HuH-7.5 (cell line): ENCODE measurements at regions not wholly inside any gene's neighbourhood (a gene's known extent, or its start where the extent isn't known, plus 50 kb on each side); places are given as distances from the start of the nearest gene placed in this dataset.
"Not testable (repeated sequence)": the region's sequence is repeated elsewhere in the genome, so short reads cannot be mapped to it uniquely, and the experiment has no call there.

Source experiments
- DNase-seq: peaks from one replicate; pipeline ENCODE4 v3.0.0; 2011; ENCODE audit warnings: low spot score

DNA sequence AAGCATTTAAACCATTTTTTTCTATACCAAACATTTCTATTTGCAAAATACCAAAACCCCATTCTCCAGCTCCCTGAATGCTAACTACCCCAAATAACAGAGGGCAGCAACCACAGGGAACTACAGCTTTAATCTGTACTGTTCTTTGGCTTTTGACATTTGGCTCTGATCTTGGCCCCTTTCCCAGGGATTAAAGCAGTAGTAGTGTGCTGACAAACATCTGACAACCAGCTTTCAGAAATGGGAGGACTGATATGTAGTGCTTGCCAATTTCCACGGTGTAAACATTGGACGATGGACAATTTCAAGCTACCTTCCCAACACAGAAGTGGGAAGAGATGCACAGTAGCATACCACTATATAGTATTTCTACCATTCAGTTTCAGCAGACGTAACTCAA lies 88.4 kb upstream of the TEAD1 start:
- DNase-seq, result no peak

DNA sequence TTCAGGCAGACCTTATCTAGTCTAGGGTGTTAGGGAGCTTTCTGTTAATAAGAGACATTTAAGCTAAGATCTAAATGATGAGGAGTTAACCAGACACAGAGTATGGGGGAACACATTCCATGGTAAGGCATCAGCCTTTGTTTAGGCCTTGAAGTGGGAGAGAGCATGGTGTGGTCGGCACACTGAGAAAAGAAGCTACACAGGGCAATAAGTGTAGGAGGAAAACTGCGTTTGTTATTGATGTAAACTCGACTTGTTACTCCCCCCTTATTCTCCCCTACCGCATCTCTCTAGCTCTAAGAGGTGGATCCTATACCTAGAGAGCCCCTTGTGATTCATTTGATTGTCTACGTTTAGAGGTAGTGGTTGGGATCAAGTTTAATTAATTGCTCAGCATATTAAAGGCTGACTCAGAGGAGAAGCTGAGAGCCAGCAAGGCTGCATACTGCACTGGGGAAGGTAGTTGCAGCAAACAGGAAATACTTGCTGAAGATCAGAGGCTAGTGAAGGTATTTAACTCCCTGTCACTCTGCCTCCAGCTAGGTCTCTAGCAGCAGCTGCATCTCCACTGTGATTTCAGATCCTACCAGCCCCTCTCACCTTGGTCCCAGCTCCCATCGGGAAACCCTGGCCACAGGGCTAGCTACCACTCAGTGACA lies 86.8 kb upstream of the TEAD1 start:
- no peak for DNase-seq

DNA sequence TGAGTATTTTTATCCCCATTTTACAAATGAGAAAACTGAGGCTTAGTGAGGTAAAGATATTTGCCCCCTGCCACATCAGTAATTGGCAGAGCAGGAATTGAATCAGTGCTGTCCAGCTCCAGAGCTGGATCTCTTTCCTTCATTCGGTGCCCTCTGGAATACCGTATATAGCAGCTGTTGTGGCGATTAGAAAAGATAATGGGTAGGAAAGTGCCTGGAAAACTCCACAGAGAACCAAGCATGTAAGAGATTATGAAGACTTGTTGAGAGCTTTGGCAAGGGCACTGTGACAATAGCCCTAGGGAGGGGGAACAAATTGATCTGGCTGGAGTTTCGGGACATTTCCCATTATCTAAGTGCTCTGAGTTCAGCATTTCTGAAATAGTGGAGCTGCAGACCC lies 82.5 kb upstream of the TEAD1 start:
- DNase-seq, result no peak

DNA sequence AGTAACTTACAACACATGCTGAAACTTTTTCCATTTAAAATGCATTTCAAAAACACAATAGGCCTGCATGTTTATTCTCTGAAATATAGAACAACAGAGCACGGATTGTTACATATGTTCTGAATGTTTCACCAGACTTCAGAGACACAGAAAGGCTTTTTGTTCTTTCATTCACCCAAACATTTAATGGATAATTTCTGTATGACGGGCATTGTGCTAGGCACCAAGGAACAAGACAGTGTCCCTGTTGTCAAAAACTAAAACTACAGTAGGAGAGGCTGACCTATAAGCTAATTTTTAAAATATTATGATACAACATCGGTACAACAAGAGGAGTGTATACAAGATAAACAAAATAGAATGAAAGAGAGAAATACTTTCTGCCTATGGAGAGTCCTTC lies 81.9 kb upstream of the TEAD1 start:
- DNase-seq, result no peak

DNA sequence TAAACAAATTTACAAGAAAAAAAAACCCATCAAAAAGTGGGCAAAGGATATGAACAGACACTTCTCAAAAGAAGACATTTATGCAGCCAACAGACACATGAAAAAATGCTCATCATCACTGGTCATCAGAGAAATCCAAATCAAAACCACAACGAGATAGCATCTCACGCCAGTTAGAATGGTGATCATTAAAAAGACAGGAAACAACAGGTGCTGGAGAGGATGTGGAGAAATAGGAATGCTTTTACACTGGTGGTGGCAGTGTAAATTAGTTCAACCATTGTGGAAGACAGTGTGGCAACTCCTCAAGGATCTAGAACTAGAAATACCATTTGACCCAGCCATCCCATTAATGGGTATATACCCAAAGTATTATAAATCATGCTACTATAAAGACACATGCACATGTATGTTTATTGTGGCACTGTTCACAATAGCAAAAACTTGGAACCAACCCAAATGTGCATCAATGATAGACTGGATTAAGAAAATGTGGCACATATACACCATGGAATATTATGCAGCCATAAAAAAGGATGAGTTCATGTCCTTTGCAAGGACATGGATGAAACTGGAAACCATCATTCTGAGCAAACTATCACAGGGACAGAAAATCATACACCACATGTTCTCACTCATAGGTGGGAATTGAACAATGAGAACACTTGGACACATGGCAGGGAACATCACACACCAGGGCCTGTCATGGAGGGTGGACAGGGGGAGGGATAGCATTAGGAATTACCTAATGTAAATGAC lies 79.0 kb upstream of the TEAD1 start:
- not testable (repeated sequence) for DNase-seq

DNA sequence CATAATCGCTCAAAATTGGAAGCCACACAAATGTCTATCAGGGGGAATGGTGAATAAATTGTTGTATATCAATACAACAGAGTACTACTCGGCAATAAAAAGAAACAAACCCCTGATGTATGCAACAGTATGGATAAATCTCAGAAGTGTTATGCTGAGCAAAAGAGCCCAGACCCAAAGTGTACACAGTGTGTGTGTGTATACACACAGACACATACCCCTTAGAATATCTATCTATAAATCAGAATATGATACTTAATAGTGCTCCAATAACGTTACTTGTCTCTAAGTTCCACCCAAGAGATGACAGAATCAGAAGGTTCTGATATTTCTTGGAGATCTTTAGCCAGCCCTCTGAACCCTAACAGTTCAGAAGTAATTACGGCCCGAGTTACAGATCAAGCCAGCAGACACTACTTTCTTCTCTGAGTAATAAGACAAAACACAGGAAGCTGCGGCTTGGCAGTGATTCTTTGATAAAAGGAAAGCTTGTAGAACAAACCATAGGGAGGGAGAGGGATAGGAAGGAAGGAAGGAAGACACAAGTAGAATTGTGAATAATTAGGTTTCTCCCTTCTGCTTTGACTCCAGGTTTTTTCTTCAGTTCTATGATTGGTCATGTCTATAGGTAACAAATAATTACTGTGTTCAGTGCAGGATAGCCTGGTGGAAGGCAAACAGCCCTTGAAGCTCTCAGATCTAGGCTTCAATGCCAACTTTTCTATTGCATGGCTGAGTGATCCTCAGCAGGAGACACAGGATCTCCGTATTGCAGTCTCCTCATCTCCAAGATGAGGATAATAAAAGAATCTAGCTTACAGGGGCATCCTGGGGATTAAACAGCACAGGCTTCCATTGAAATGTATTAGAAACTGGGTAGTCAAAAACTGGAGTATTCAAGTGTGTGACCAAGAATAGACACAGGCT lies 75.6 kb upstream of the TEAD1 start:
- DNase-seq, result no peak

DNA sequence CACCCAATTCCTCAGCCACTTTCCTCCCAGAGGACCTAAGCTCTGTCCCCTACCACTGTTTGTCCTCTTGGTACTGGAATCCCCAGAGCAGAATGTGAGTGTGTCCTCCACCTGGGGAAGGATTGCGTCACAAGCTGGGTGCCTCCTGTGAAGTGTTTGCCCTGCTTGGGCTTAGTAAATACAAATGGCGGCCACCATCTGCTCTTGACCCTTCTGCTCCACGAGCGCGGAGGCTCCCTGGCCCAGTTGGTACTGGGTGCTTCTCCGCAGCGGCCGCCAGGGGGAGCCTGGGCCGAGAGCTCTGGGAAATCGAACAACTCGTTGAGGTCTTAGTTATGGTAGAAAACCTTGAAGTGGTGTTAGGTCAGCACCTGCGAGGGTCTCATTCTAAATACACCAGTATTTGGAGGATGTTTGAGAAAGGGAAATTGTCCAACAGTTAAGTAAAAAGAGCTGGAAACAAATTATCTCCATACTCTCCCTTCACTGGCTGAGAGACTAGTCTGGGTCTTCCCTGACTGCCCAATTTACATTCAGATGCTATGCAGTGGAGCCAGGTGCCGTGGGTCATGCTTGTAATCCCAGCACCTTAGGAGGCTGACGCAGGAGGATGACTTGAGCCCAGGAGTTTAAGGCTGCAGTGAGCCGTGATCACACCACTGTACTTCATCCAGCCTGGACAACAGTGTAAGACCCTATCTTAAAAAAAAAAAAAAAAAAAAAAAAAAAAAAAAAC lies 74.6 kb upstream of the TEAD1 start:
- peak; percentile 16 for DNase-seq

DNA sequence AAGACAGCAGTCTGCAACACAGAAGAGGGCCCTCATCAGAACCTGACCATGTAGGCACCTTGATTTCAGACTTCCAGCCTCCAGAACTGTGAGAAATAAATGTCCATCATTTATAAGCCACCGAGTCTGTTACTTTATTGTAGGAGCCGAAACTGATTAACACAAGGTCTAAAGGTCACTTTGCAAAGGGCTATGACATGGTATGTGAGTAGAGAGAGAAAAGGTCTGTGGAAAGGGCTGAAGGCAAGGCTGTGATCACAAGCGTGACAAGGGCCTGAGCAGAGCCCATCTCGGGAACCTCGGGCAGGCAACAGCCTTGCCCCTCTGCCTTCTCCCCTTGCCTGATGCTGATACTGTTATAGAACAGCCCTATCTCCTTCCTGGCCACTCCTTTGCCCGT lies 73.4 kb upstream of the TEAD1 start:
- DNase-seq, result no peak

DNA sequence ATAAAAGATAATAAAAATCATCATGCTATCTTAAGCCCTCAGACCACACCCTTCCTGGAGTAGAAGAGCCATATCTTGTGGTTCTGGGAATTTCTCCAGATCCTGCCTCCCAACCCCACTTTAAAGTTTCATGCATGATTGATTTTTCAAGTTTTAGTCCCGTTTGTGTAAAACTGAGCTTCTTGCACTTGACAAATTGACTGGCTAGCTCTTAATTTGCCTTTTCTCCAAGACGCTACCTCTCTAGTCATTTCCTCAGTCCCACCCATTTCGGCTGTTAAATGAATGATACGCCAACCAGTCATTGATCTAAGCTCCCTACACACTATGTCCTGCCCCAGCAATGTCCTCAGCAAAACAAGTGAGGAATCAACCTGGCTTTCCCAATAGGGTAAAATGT lies 71.8 kb upstream of the TEAD1 start:
- DNase-seq, result no peak

DNA sequence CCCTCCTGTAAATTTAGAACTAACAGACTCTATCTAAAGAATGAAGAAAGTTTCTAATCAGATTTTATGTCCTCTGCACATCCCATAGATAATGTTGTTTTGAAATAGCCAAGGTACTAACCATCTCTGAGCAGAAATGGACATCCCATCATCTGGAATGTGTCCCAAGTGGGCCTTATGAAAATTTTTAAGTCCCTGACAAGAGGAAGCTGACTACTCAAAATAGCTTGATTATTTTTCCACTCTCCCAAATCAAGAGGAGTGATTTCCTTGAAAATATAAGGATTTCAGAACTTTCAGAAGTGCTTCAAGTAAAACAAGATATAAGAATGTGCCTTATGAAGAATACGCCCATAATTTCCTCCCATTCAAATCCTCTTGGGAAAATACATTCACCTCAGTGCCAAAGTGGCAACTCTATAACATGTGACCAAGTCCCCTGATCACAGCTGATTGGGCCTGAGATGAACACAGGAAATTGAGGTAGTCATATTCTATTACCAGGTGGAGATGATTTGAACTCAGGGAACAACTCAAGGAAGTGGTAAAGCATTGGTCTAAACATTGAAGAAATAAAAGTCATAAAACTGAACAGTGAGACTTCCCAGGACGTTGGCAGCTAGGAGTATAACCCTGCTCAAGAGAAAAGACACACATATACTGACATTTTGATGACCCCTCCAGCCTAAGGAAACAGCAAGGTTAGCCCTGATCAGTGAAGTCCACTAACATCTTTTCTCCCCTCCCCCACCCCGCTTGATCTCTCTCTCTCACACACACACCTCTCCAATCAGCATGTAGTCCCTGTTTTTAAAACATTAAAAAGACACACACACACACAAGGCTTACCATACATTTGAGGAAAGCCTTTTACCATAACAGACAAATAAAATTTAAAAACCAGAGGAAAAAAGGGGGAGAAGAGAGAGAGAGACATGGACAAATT lies 70.8 kb upstream of the TEAD1 start:
- no peak for DNase-seq

DNA sequence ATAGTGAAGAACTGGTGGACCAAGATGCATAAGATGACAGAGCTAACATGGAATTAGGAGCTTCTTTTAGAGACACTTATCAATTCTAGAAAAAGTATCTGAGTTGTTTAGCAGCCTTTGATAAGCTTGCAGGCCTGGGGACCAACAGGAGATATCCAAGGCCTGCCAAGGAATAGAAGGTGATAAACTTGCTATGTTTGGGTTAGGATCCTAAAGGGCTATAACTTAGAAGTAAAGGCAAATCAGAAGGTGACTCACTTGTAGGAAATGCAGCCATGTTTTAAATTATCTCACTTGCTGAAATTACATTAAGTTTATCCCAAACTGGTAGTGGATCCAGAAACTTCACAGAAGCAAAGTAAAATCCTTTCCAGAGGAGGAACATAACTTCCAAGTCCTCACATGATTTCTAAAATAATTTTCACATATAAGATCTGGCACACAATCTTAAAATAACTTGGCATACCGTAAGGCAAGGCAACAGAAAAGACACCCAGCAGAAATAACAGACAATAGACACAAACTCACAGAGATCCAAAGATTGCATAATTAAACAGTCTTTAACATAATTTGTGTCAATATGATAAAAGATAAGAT lies 69.6 kb upstream of the TEAD1 start:
- DNase-seq, result no peak

DNA sequence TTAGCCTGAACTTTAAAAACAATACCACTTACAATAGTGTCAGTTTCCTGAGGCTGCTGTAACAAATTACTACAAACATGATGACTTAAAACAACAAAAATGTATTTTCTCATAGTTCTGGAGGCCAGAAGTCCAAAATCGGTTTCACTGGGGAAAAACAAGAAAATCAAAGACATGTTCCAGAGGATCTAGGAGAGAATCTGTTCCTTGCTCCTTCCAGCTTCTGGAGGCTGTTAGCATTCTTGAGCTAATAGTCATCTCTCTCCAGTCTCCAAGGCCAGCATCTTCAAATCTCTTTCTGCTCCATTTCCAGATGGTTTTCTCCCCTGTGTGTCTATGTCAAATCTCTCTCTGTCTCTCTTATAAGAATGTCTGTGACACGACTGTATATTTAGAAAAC lies 67.6 kb upstream of the TEAD1 start:
- no peak for DNase-seq

DNA sequence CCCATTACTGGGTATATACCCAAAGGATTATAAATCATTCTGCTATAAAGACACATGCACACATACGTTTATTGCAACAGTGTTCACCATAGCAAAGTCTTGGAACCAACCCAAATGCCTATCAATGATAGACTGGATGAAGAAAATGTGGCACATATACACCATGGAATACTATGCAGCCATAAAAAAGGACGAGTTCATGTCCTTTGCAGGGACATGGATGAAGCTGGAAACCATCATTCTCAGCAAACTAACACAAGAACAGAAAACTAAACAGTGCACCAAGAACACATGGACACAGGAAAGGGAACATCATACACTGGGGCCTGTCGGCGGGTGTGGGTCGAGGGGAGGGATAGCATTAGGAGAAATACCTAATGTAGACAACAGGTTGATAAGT lies 65.5 kb upstream of the TEAD1 start:
- not testable (repeated sequence) for DNase-seq

DNA sequence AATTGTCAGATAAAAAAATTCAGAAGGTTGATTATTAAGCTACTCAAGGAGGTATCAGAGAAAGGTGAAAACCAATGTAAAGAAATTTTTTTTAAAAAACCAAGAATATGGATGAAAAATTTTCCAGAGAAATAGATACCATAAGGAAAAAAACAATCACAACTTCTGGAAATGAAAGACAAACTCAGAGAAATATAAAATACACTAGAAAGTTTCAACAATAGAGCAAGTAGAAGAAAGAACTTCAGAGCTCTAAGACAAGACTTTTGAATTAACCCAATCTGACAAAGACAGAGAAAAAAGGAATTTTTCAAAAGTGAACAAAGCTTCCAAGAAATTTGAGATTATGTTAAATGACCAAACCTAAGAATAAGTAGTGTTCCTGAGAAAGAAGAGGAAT lies 62.9 kb upstream of the TEAD1 start:
- no peak for DNase-seq

DNA sequence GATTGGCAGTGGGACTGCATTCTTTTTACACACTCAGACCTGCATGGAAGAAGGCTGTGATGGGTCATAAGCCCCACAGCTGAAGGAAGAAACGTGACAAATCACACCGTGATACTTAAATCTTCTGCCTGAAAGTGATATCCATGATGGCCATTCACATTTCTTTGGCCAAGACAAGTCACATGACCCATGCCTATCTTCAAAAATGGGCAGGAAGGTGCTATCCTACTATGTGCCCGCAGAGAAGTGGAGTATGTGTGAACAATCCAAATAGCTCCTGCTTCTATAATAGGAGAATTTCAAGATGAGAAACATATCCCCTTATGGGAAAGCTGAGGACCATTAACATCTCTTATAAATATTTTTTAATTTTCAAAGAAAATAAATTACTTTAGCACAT lies 56.6 kb upstream of the TEAD1 start:
- DNase-seq, result no peak

DNA sequence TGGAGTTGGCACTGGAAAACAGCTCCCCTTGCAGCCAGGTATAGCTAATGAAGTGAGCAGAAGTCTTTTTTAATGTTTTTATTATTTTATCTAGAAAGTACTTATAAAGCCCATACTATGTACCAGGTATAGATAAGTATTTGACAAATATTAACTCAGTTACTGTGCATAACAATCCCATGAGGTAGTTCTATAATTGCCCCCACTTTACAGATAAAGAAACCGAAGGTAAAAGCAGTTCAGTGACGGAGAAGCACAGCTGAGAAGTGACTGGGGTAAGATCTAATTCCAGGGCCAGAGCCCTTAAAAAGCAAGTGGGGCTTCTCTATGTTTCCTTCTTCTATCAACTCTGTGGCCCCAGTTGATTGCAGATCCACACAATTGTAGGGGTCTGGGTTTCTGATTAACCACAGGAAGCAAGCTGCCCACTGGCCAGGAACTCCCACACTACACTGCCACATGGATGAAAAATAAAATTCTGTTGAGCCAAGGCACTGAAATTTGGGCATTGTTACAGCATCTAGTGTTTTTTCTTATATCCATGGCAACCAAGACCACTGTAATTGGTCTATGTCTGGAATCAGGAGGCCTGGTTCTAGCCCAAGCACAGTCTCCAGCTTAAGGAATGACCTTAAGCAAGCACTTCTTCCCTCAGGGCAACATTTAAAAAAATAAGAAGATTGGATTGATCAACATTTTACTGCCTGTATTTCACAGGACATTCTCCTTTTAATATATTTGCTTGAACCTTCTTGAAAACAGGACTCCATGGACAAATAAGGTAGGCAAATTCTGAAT lies 55.3 kb upstream of the TEAD1 start:
- DNase-seq, result no peak

DNA sequence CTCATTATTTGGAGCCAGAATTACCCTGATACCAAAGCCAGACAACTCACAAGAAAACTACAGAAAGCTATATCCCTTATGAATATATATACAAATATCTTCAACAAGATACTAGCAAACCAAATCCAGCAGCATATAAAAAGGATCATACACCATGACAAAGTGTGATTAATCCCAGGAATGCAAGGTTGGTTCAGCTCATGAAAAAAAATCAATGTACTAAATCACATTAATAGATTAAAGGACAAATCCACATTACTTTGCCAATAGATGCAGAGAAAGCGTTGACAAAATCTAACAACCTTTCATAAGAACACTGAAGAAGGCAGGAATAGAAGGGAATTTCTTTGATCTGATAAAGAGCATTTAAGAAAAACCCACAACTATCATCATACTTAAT lies 50.4 kb upstream of the TEAD1 start:
- DNase-seq, result no peak
